H9 (cell line): ENCODE measurements at regions not wholly inside any gene's neighbourhood (a gene's known extent, or its start where the extent isn't known, plus 50 kb on each side); places are given as distances from the start of the nearest gene placed in this dataset.

Experiments
- DNase-seq: peaks from one replicate; pipeline ENCODE4 v3.0.0-alpha.2; 2017
- H2AFZ ChIP-seq: one replicate; pipeline ENCODE4 v1.6.1; 2013; ENCODE audit warnings: mild to moderate bottlenecking, low read length, control low read depth, moderate library complexity
- H2AK5ac ChIP-seq: 2 replicates; pipeline ENCODE4 v1.6.1; 2013; ENCODE audit warnings: low read length, control low read depth, mixed read lengths; ENCODE audit not compliant: insufficient read length
- H2BK120ac ChIP-seq: one replicate; pipeline ENCODE4 v1.6.1; 2013; ENCODE audit warnings: low read depth, mild to moderate bottlenecking, low read length, control low read depth, inconsistent platforms; ENCODE audit not compliant: poor library complexity, severe bottlenecking
- H2BK12ac ChIP-seq: 2 replicates; pipeline ENCODE4 v1.6.1; 2013; ENCODE audit warnings: low read length, control low read depth, mixed read lengths, low read depth; ENCODE audit not compliant: insufficient read length
- H2BK15ac ChIP-seq: 2 replicates; pipeline ENCODE4 v1.6.1; 2013; ENCODE audit warnings: low read depth, low read length, control low read depth
- H2BK20ac ChIP-seq: one replicate; pipeline ENCODE4 v1.6.1; 2013; ENCODE audit warnings: low read depth, mild to moderate bottlenecking, low read length, control low read depth, inconsistent platforms; ENCODE audit not compliant: poor library complexity, severe bottlenecking
- H2BK5ac ChIP-seq: 2 replicates; pipeline ENCODE4 v1.6.1; 2013; ENCODE audit warnings: low read length, control low read depth, mixed read lengths; ENCODE audit not compliant: insufficient read length
- H3K14ac ChIP-seq: 2 replicates; pipeline ENCODE4 v1.6.1; 2013; ENCODE audit warnings: low read length, control low read depth; ENCODE audit not compliant: insufficient read depth
- H3K18ac ChIP-seq: 2 replicates; pipeline ENCODE4 v1.6.1; 2013; ENCODE audit warnings: low read depth, mild to moderate bottlenecking, mixed read lengths, low read length, control low read depth; ENCODE audit not compliant: insufficient read length
- H3K23ac ChIP-seq: 2 replicates; pipeline ENCODE4 v1.6.1; 2013; ENCODE audit warnings: low read length, control low read depth, mixed read lengths, low read depth; ENCODE audit not compliant: insufficient read length
- H3K23me2 ChIP-seq: 2 replicates; pipeline ENCODE4 v1.6.1; 2013; ENCODE audit warnings: low read depth, mild to moderate bottlenecking, mixed read lengths, low read length, control low read depth; ENCODE audit not compliant: insufficient read length, poor library complexity, severe bottlenecking
- H3K27ac ChIP-seq: 2 replicates; pipeline ENCODE4 v1.5.1; 2013; ENCODE audit warnings: low read length, control low read depth, mixed read lengths, low read depth; ENCODE audit not compliant: insufficient read length
- H3K27me3 ChIP-seq: 2 replicates; pipeline ENCODE4 v1.6.1; 2013; ENCODE audit warnings: low read length, control low read depth, inconsistent platforms; ENCODE audit not compliant: insufficient read depth
- H3K4ac ChIP-seq: 2 replicates; pipeline ENCODE4 v1.6.1; 2013; ENCODE audit warnings: low read depth, mild to moderate bottlenecking, control low read depth, inconsistent platforms, low read length, moderate library complexity
- H3K4me1 ChIP-seq: 2 replicates; pipeline ENCODE4 v1.6.1; 2013; ENCODE audit warnings: low read length, control low read depth, inconsistent platforms; ENCODE audit not compliant: insufficient read depth
- H3K4me2 ChIP-seq: 2 replicates; pipeline ENCODE4 v1.6.1; 2013; ENCODE audit warnings: low read length, control low read depth, mixed read lengths; ENCODE audit not compliant: insufficient read length, insufficient read depth
- H3K56ac ChIP-seq: 2 replicates; pipeline ENCODE4 v1.6.1; 2013; ENCODE audit warnings: low read depth, mild to moderate bottlenecking, mixed read lengths, low read length, control low read depth; ENCODE audit not compliant: insufficient read length
- H3K79me1 ChIP-seq: 2 replicates; pipeline ENCODE4 v1.6.1; 2013; ENCODE audit warnings: low read depth, mild to moderate bottlenecking, moderate library complexity, low read length, control low read depth, inconsistent platforms; ENCODE audit not compliant: insufficient read depth, poor library complexity, severe bottlenecking
- H3K79me2 ChIP-seq: 2 replicates; pipeline ENCODE4 v1.6.1; 2013; ENCODE audit warnings: low read length, control low read depth, inconsistent platforms; ENCODE audit not compliant: insufficient read depth
- H3K9ac ChIP-seq: 2 replicates; pipeline ENCODE4 v1.6.1; 2013; ENCODE audit warnings: low read length, control low read depth, mixed read lengths; ENCODE audit not compliant: insufficient read length; ENCODE audit errors: extremely low read depth
- H3K9me3 ChIP-seq: one replicate; pipeline ENCODE4 v1.6.1; 2013; ENCODE audit warnings: low read depth, low read length, inconsistent platforms; ENCODE audit not compliant: control insufficient read depth
- H3T11ph ChIP-seq: one replicate; pipeline ENCODE4 v1.6.1; 2013; ENCODE audit warnings: mild to moderate bottlenecking, low read length, control low read depth, inconsistent platforms
- H4K20me1 ChIP-seq: one replicate; pipeline ENCODE4 v1.6.1; 2013; ENCODE audit not compliant: control insufficient read depth, insufficient read length, insufficient read depth
- H4K5ac ChIP-seq: 2 replicates; pipeline ENCODE4 v1.6.1; 2013; ENCODE audit warnings: low read depth, mild to moderate bottlenecking, mixed read lengths, low read length, control low read depth; ENCODE audit not compliant: insufficient read length
- H4K8ac ChIP-seq: replicated peaks from 2 replicates; pipeline ENCODE4 v1.6.1; 2013; ENCODE audit warnings: low read length, control low read depth, mixed read lengths, low read depth; ENCODE audit not compliant: insufficient read length
- H4K91ac ChIP-seq: 2 replicates; pipeline ENCODE4 v1.6.1; 2013; ENCODE audit warnings: low read depth, mild to moderate bottlenecking, moderate library complexity, mixed read lengths, low read length, control low read depth; ENCODE audit not compliant: insufficient read length
- H3K27ac Mint-ChIP-seq, 3 experiments: 2 replicates in 2 of 3; 3 replicates in 1 of 3; pipeline ENCODE4 v1.8.0; 2020 to 2021; ENCODE audit warnings: mixed read lengths in 3 of 3, mild to moderate bottlenecking in 1 of 3, moderate library complexity in 1 of 3
- H3K27me3 Mint-ChIP-seq: 2 replicates; pipeline ENCODE4 v1.8.0; 2021; ENCODE audit warnings: low read depth, mild to moderate bottlenecking, moderate library complexity, mixed read lengths
- H3K36me3 Mint-ChIP-seq, 3 experiments: 2 replicates in 2 of 3; 3 replicates in 1 of 3; pipeline ENCODE4 v1.8.0; 2020 to 2021; ENCODE audit warnings: low read depth in 3 of 3, mixed read lengths in 3 of 3; ENCODE audit not compliant: insufficient read depth in 1 of 3
- H3K4me1 Mint-ChIP-seq, 2 experiments: 2 replicates each; pipeline ENCODE4 v1.8.0; 2020; ENCODE audit warnings: mixed read lengths in 2 of 2
- H3K4me3 Mint-ChIP-seq, 2 experiments: 2 replicates in 1 of 2; 3 replicates in 1 of 2; pipeline ENCODE4 v1.8.0; 2020 to 2021; ENCODE audit warnings: mild to moderate bottlenecking in 2 of 2, mixed read lengths in 2 of 2, moderate library complexity in 1 of 2
- H3K9me3 Mint-ChIP-seq, 2 experiments: 2 replicates in 1 of 2; 3 replicates in 1 of 2; pipeline ENCODE4 v1.8.0; 2020; ENCODE audit warnings: mild to moderate bottlenecking in 2 of 2, mixed read lengths in 2 of 2, moderate library complexity in 1 of 2
- WGBS: extraction: QIAGEN DNeasy Blood & Tissue Kit; methylation state at CpG from one replicate; pipeline ENCODE4 v1.1.7; 2013; ENCODE audit warnings: missing lambda C conversion rate, low lambda C conversion rate, mixed read lengths; ENCODE audit not compliant: insufficient read length; ENCODE audit errors: extremely low coverage; 5-methylcytosine and 5-hydroxymethylcytosine counted together
- TF ChIP-seq, protein P1 (sequence below): fragments of 200-600 bp; sonication (generic); conservative IDR thresholded peaks from 3 replicates; pipeline ENCODE4 v1.8.0; 2021; ENCODE audit warnings: antibody characterized with exemption, mild to moderate bottlenecking

DNA sequence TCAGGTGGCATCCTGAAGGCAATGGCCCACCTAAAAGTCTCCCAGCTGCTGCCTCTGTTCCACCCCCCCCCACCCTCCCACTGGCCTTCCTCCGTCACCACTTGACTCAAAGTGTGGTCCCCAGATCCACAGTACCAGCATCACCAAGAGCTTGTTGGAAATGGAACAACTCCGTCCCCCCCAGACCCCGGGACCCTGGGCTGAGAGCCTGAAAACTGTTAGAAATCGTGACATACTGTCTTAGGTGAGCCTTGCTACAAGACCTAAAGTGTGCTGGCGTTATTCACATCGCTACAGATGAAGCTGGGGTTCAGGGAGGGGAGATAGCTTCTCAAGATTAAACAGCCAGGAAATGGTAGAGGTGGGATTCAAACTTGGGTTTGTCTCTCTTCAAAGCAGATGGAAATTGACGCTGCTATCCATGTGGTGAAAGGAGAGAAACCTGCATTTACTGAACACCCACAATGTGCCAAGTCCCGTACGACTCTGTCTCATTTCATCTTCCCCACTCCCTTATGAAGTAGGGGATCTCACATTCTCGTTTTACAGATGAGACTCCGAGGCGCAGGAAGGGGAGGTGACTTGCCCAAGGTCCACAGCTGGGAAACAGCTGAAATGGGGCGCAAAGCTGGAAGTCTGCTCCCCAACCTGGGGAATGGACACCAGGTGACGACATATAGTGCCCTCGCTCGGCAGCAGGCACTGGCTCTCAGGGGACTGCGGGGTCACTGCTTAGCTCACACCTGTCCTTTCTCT, 52.8 kb upstream of the IFFO2 start:
- Mint-ChIP-seq H3K36me3 (no peaks in the 10 kb centered on the region), H3K9me3 (no peaks in the 10 kb centered on the region), H3K4me1 (peaks cover 41 to 46% of the 10 kb centered on the region in 2 experiments), H3K27ac (peak overlapping the region in 2 of 3 experiments; percentile 46 to 53; a peak in 3 of 7 replicates), H3K4me3 (no peak overlapping the region), H3K27me3 (peaks cover 11% of the 10 kb centered on the region)
- no peak overlapping the region for H2AFZ ChIP-seq
- no peak overlapping the region for H2BK20ac ChIP-seq
- H2AK5ac ChIP-seq, result no peak overlapping the region
- no peak overlapping the region for H3K4ac ChIP-seq
- no CpG with 5 or more reads among the region's 17 CpGs for WGBS
- no peak overlapping the region for H3K18ac ChIP-seq
- no peak overlapping the region for H2BK120ac ChIP-seq
- no peaks in the 10 kb centered on the region for H3K9me3 ChIP-seq
- no peak overlapping the region for H4K5ac ChIP-seq
- H2BK5ac ChIP-seq, result no peak overlapping the region
- no peaks in the 10 kb centered on the region for H3K27me3 ChIP-seq
- H3K56ac ChIP-seq, result no peak overlapping the region
- peak overlapping the region; percentile 30 for H4K8ac ChIP-seq
- H3T11ph ChIP-seq, result no peak overlapping the region
- no peak for DNase-seq
- TF ChIP-seq, protein P1, sequence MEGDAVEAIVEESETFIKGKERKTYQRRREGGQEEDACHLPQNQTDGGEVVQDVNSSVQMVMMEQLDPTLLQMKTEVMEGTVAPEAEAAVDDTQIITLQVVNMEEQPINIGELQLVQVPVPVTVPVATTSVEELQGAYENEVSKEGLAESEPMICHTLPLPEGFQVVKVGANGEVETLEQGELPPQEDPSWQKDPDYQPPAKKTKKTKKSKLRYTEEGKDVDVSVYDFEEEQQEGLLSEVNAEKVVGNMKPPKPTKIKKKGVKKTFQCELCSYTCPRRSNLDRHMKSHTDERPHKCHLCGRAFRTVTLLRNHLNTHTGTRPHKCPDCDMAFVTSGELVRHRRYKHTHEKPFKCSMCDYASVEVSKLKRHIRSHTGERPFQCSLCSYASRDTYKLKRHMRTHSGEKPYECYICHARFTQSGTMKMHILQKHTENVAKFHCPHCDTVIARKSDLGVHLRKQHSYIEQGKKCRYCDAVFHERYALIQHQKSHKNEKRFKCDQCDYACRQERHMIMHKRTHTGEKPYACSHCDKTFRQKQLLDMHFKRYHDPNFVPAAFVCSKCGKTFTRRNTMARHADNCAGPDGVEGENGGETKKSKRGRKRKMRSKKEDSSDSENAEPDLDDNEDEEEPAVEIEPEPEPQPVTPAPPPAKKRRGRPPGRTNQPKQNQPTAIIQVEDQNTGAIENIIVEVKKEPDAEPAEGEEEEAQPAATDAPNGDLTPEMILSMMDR, result no peak
- H4K91ac ChIP-seq, result no peak overlapping the region
- H3K79me2 ChIP-seq, result no peaks in the 10 kb centered on the region
- H3K27ac ChIP-seq, result no peak overlapping the region
- H3K23me2 ChIP-seq, result no peaks in the 10 kb centered on the region
- no peak overlapping the region for H2BK15ac ChIP-seq
- peak overlapping the region; percentile 14; the same call in 1 of the 2 replicates for H3K14ac ChIP-seq
- peaks cover 2% of the 10 kb centered on the region for H4K20me1 ChIP-seq
- no peak overlapping the region for H3K23ac ChIP-seq
- no peak overlapping the region for H2BK12ac ChIP-seq
- no peak overlapping the region for H3K9ac ChIP-seq
- peaks cover 4% of the 10 kb centered on the region; the same call in 1 of the 2 replicates for H3K4me1 ChIP-seq
- no peaks in the 10 kb centered on the region for H3K79me1 ChIP-seq
- H3K4me2 ChIP-seq, result no peak overlapping the region
